Mononuclear cell (primary cell): ENCODE measurements at regions not wholly inside any gene's neighbourhood (a gene's known extent, or its start where the extent isn't known, plus 50 kb on each side); places are given as distances from the start of the nearest gene placed in this dataset.
"Not testable (repeated sequence)": the region's sequence is repeated elsewhere in the genome, so short reads cannot be mapped to it uniquely, and the experiment has no call there.

Source experiments
- H3K27me3 ChIP-seq: 2 replicates; pipeline ENCODE4 v1.6.0; 2011; ENCODE audit warnings: low read length, control low read depth; ENCODE audit not compliant: insufficient read depth
- H3K4me1 ChIP-seq: 2 replicates; pipeline ENCODE4 v1.5.1; 2011; ENCODE audit warnings: mild to moderate bottlenecking, low read length, control low read depth; ENCODE audit not compliant: insufficient read depth
- H3K4me3 ChIP-seq: 2 replicates; pipeline ENCODE4 v1.5.1; 2011; ENCODE audit warnings: mild to moderate bottlenecking, low read length, moderate library complexity
- H3K9me3 ChIP-seq: 2 replicates; pipeline ENCODE4 v1.5.1; 2011; ENCODE audit warnings: low read depth, mild to moderate bottlenecking, control low read depth, low read length

DNA sequence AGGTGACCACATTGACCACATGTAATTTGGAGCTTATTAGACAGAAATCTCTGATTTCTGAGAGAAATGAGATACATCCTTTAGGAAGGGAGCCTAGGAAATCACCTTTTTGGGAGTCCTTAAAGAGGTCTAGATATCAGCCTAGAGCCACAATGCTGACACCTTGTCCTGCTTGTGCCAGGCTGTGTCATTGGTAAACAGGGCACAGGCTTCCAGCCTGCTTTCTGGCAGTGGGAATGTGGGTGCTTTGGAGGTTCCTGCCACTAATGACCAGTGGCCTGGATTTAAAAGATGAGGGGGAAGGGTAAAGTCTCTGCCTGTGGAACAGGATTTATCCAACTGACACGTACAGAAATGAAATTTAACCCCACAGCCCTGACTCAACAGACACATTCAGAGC, 169.8 kb upstream of the KBTBD8 start:
- no peaks in the 10 kb centered on the region for H3K9me3 ChIP-seq
- no peak overlapping the region for H3K4me3 ChIP-seq
- no peaks in the 10 kb centered on the region for H3K27me3 ChIP-seq
- no peaks in the 10 kb centered on the region for H3K4me1 ChIP-seq

DNA sequence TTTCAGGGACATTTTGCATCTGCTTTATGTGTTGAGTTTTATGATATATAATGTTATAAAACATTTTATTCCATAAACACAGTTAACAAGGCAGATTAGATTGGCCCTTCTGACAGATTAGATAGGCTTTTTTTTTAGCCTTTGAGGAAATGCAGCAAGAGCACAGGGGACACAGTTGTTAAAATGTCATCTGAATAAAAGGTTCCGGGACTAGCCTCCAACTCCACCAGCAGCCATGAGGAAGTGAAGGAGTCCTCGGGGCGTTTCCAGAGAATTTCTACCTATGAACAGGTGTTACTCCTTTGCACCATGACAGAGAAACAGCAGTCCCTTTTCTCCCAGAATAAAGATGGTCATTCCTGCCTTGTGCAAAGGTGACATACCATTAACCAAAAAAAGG, 167.8 kb upstream of the KBTBD8 start:
- Histone ChIP-seq H3K4me1 (no peaks in the 10 kb centered on the region), H3K4me3 (no peak overlapping the region), H3K9me3 (no peaks in the 10 kb centered on the region), H3K27me3 (peaks cover 2% of the 10 kb centered on the region)

DNA sequence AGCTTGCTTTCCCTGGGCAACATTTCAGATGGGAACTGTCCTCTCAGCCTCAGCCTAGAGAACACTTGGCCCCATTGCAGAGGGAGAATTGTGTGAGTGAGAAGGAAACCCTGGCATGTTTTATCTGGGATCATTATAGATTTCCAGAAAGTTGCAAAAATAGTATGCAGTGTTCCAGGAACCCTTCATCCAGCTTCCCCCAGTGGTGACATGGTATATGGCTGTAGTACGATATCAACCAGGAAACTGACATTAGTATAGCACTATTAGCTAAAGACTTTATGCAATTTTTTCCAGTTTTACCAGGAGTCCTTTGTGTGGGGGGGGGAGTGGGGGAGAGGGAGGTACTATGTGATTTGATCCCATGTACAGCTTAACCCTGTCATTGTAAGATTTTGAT, 166.2 kb upstream of the KBTBD8 start:
- peaks cover 2% of the 10 kb centered on the region for H3K27me3 ChIP-seq
- H3K9me3 ChIP-seq, result no peaks in the 10 kb centered on the region
- no peaks in the 10 kb centered on the region for H3K4me1 ChIP-seq
- no peak overlapping the region for H3K4me3 ChIP-seq

DNA sequence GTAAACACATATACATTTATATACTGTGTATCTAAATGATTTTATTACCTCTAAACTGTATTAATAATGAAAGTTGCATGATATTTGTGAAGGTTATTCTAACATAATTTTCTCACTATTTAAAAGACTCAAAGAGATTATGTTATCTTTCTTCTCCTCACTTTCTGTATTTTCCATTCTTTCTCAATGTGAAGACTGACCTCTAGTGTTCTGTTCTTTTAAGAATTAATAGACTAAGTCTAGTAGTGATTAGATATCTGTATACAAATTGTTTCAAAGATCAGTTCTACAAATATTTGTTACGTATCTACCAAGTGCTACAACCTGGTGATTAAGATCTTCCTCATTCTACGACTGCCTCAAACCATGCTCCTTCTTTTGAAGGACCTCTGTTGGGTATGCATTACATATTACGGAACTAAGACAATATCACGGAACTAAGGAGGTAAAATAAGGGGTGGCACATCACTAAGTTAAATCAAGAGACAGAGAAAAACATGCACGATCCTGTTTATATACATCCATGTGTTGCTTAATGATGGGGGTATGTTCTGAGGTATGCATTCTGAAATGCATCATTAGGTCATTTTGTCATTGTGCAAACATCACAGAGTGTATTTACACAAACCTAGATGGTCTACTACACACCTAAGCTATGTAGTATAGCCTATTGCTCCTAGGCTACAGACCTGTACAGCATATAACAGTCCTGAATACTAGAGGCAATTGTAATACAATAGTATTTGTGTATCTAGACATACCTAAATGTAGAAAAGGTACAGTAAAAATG, 161.5 kb upstream of the KBTBD8 start:
- Histone ChIP-seq H3K27me3 (peaks cover 2% of the 10 kb centered on the region), H3K9me3 (no peaks in the 10 kb centered on the region), H3K4me3 (no peak overlapping the region), H3K4me1 (no peaks in the 10 kb centered on the region)

DNA sequence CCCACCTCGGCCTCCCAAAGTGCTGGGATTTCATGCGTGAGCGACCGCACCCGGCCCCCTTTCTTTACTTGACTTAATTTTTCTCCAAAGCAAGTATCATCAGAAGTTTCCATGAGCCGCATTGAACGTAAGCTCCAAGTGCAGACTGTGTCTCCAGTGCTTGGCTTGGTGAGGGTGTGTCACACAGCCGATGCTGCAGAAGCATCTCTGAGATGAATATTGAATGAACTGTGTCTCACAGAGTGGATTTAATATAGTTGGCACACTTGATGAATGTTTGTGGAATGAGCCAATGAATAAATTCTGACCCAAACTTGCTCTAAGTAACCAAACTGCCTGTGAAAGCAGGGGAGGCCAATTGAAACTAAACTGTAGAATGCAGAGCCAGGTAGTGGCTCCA, 159.4 kb upstream of the KBTBD8 start:
- no peaks in the 10 kb centered on the region for H3K9me3 ChIP-seq
- H3K27me3 ChIP-seq, result peaks cover 2% of the 10 kb centered on the region
- H3K4me3 ChIP-seq, result no peak overlapping the region
- no peaks in the 10 kb centered on the region for H3K4me1 ChIP-seq

DNA sequence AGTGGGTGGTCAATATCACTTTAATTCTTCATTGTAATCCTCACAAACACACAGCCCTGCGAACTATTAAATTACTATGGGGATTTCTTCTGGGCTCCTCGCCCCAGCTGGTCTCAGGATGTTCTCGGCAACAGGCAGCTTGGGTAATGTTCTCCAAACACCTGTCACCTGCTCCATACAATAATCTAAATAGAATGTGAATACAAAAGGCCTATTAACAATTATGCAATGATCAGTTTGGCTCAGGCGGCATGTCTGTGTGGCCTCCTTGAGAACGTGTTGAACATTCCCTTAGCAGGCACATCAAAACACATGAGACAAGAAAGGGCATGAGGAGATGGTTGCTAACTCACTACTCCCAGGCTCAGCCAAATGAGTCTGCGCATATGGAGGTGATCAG, 158.6 kb upstream of the KBTBD8 start:
- Histone ChIP-seq H3K9me3 (no peaks in the 10 kb centered on the region), H3K27me3 (peaks cover 2% of the 10 kb centered on the region), H3K4me3 (no peak overlapping the region), H3K4me1 (no peaks in the 10 kb centered on the region)

DNA sequence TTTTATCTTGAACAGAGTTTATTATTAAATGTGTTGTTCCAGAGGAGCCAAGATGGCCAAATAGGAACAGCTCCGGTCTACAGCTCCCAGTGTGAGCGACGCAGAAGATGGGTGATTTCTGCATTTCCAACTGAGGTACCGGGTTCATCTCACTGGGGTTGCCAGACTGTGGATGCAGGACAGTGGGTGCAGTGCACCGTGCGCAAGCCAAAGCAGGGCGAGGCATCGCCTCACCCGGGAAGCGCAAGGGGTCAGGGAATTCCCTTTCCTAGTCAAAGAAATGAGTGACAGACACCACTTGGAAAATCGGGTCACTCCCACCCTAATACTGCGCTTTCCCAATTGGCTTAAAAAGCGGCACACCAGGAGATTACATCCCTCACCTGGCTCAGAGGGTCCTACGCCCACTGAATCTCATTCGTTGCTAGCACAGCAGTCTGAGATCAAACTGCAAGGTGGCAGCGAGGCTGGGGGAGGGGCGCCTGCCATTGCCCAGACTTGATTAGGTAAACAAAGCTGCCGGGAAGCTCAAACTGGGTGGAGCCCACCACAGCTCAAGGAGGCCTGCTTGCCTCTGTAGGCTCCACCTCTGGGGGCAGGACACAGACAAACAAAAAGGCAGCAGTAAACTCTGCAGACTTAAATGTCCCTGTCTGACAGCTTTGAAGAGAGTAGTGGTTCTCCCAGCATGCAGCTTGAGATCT, 155.2 kb upstream of the KBTBD8 start:
- not testable (repeated sequence) for H3K9me3 ChIP-seq, H3K27me3 ChIP-seq, H3K4me3 ChIP-seq, H3K4me1 ChIP-seq

DNA sequence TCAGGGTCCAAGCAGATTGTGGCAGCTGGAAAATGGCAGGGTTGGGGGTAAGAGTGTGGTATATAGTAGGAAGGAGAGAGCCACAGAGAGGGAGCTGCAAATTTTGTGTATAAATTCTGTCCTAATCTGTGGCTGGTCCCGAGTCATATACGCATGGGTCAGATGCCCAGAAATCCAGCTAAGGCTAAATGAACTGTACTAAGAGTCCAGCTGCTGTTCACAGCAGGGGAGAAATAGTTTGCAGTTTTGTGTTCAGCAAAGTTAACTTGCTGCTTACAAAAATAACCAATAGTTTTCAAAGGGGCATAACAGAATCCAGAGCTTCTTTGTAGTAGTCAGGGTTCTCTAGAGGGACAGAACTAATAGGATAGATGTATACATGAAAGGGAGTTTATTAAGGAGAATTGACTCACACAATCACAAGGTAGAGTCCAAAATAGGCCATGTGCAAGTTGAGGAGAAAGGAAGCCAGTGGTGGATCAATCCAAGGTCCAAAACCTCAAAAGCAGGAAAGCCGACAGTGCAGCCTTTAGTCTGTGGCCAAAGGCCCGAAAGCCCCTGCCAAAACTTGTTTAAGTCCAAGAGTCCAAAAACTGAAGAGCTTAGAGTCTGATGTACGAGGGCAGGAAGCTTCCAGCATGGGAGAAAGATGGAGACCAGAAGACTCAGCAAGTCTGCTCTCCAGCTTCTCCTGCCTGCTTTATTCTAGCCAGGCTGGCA, 146.1 kb upstream of the KBTBD8 start:
- Histone ChIP-seq H3K9me3 (no peaks in the 10 kb centered on the region), H3K4me1 (no peaks in the 10 kb centered on the region), H3K4me3 (no peak overlapping the region), H3K27me3 (no peaks in the 10 kb centered on the region)

DNA sequence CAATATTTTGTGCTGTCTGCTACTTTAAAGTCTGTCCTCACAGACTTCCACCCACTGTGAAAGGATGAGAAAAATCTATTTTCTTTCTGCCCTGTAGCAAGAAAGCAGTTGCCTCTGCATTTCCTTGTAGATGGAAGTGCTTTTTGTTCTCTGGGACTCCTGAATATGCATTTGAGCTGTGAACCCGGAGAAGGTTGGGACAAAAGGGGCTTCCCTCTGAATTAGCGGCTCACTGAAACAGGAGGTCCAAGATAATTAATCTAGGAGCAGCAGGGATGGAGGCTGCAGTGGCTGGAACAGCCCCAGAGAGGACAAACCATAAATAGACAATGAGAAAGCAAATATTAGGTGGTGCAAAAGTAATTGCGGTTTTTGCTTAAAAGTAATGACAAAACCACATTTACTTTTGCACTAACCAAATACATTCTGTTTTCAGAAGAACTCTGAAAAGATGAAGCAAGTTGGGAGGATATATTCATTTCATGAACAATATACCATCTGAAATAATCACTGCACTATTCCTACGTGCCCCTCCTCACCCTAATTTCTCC, 143.4 kb upstream of the KBTBD8 start:
- Histone ChIP-seq H3K4me1 (no peaks in the 10 kb centered on the region), H3K9me3 (no peaks in the 10 kb centered on the region), H3K27me3 (no peaks in the 10 kb centered on the region), H3K4me3 (no peak overlapping the region)

DNA sequence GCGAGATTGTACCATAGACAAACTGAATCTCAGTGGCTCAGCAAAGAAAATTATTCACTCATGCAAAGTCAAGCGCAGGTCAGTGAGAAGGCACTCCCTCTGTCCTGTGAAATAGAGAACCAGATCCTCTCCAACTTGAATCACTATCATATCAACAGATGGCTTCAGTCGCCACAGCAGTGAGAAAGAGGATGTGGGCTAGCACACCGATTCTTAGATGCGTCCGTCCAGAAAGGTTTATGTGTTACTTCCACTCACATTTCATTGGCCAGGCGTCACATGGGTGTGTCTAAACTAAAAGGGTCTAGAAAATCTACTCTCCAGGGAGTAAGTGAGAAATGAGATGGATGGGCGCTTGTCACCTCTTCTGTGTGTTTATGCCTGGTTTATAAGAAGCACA, 141.6 kb upstream of the KBTBD8 start:
- Histone ChIP-seq H3K4me1 (no peaks in the 10 kb centered on the region), H3K4me3 (no peak overlapping the region), H3K27me3 (no peaks in the 10 kb centered on the region), H3K9me3 (no peaks in the 10 kb centered on the region)

DNA sequence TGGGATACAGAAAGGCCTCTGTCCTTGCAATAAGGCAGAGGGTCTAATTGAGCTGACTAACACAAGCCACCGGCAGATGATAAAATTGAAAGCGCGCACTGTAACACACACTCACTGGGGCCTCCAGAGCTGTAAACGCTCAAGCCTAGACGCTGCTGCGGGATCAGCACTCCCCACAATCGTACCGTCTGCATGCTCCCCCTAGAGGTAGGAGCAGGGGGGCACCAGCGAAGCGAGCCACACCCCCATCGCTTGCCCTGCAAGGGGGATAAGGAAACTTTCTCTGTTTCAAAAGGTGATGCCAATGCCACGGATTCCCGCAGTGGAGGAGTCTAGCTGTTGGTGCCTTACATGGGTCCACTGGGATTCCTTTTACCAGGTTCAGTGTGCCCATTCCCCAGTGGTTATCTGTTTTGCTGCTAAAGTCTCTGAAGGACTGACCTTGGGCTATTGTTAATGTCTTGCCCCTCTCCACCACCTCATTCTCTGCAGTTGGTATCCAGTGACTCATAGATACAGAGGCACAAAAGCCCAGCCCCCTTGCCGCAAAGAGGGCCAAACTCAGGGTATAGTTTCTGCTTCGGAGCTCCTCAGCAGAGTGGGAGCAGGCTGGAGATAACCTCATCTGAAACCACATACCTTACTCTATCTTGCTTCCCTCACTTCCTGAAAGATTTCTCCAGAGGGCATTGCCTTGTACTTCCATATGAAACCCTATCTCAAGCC, 139.3 kb upstream of the KBTBD8 start:
- Histone ChIP-seq H3K9me3 (no peaks in the 10 kb centered on the region), H3K4me3 (no peak overlapping the region), H3K27me3 (no peaks in the 10 kb centered on the region), H3K4me1 (no peaks in the 10 kb centered on the region)

DNA sequence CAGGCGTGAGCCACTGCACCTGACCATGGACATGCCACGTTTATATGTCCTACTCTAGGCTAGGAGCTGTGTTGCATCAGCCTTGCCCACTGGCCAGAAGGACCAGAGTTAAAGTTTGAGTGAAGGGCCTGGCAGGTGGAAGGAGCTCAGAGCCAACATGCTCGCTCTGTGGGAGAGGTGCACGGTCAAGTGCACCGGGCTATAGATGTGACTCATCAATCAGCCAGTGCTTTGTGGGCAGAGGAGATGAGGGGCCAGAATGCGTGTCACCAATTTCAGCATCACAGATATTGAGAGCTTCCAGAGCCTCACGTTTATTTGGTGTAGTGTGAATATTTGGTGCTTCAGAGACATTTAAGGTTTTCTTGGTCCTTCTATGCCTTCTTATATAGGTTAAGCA, 137.3 kb upstream of the KBTBD8 start:
- Histone ChIP-seq H3K27me3 (no peaks in the 10 kb centered on the region), H3K9me3 (no peaks in the 10 kb centered on the region), H3K4me3 (no peak overlapping the region), H3K4me1 (no peaks in the 10 kb centered on the region)

DNA sequence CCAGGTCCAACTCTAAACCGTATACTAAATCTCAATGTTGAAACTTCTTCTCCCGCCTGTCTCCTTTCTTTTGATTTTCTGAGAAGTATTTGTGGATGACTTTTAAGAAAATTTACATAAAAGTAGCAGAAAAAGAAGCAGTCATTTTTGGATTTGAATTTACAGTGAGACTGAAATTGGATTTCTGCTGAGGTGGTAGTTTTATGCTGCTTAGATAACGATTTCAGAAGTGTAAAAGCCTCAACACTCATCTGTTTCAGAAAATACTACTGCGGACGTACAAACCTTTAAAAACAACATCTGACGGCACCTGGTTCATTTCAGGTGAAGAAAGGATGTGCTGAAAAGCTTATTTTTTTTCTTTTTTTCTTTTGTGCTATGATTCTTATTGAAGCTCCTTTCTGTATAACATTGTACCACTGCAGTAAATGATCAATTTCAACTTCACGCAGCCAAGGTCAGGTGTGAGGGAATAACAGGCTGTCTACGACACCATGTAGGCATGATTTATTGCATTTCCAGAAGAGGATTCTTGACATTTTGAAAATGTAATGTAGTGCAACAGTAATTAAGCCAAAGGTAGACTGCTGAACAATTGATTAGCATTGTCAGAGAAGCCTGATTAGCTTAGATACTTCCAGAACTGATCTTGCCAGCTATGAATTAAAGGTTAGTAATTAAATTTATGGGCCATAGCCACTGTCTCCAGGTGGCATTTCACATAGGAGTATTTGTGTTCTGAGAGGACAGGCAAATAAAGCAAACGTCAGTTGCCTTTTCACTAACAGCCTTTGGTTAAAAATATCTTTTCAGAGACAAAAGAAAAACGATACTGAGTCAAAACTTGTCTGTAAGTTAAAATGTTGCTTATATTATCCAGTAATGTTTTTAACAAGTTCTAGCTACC, 134.6 kb upstream of the KBTBD8 start:
- Histone ChIP-seq H3K9me3 (no peaks in the 10 kb centered on the region), H3K27me3 (no peaks in the 10 kb centered on the region), H3K4me1 (no peaks in the 10 kb centered on the region), H3K4me3 (no peak overlapping the region)

DNA sequence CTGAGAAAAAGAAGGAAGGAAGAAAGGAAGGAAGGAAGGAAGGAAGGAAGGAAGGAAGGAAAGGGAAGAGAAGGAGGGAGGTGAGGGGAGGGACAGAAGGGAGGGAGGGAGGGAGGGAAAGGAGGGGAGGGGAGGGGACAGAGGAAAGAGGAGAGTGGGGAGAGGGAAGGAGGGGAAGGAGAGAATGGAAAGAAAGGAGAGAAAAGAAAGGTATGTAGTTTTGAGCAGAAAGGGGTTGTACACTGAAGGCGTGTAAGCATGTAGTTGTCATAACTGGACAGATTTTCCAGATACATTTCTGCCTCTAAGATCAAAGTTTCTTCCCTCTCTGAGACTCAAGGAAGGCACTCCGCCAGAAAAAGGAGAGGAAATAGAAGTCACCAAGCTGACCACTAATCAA, 113.4 kb upstream of the KBTBD8 start:
- H3K9me3 ChIP-seq, result no peaks in the 10 kb centered on the region
- no peaks in the 10 kb centered on the region for H3K27me3 ChIP-seq
- H3K4me1 ChIP-seq, result no peaks in the 10 kb centered on the region
- no peak overlapping the region for H3K4me3 ChIP-seq
